GM12878 (cell line): ENCODE measurements at regions not wholly inside any gene's neighbourhood (a gene's known extent, or its start where the extent isn't known, plus 50 kb on each side); places are given as distances from the start of the nearest gene placed in this dataset.

Experiments used
- CTCF ChIP-seq, 3 experiments: IDR thresholded peaks in 2 of 3; conservative IDR thresholded peaks in 1 of 3; 2 replicates each; pipeline ENCODE4 v1.5.1; 2011; ENCODE audit warnings: low read depth in 3 of 3, low read length in 3 of 3, mild to moderate bottlenecking in 3 of 3, control low read depth in 2 of 3, moderate library complexity in 2 of 3, inconsistent platforms in 1 of 3, mixed read lengths in 1 of 3; ENCODE audit not compliant: control insufficient read depth in 2 of 3, insufficient read depth in 1 of 3; ENCODE audit errors: extremely low read depth in 1 of 3
- KDM1A ChIP-seq: fragments of 200-600 bp; sonication (generic); IDR thresholded peaks from 2 replicates; pipeline ENCODE4 v1.6.1; 2016; ENCODE audit warnings: borderline replicate concordance

GRCh38 chr3:22353126-22353525 lies 602.1 kb upstream of the ZNF385D start:
- TF ChIP-seq CTCF (IDR thresholded peaks at IDR 0.05 in 2 of 3, conservative IDR thresholded peaks at IDR 0.05 in 1 of 3; ENCODE audit: control insufficient read depth in 2 of 3, extremely low read depth in 1 of 3, insufficient read depth in 1 of 3, low read depth in 3 of 3, low read length in 3 of 3) (no peak), KDM1A (no peak)
